Putamen (tissue), 1 donor: ENCODE measurements at regions not wholly inside any gene's neighbourhood (a gene's known extent, or its start where the extent isn't known, plus 50 kb on each side); places are given as distances from the start of the nearest gene placed in this dataset.
"Not testable (repeated sequence)": the region's sequence is repeated elsewhere in the genome, so short reads cannot be mapped to it uniquely, and the experiment has no call there.

Experiments used
- DNase-seq: peaks from one replicate; pipeline ENCODE4 v3.0.0-alpha.2; 2016; ENCODE audit warnings: low spot score

DNA sequence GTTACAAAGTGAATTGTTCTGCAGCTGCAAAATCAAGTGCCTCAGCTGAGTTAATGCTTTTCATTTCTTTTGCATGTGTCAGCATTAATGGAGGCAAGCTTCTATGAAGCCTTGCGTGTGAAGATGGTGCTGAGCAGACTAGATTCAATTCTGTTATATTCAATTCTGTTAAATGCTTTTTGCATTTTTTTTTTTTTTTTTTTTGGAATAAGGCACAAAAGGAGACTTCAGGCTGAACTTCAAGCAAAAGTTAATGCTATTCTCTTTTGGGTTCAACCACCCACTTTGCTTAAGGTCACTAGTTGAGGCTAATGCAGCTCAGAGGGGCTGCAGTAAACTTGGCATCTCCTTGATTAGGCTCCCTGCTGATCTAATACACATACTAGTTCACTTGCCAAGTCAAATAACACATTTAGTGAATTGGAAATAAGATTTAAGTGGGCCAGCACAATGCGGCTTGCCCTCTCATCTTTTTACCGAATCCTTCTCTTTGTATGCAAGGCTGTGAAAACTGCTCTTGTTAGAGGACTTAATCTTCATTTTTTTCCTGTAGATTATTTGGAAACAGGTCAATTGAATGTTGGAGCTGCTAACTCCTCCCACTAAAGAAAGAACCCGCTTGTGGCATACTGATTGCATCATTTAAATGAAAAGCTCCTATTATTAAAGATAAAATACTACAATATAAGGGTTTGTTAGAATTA lies 1020.2 kb downstream of the NR2F1-AS1 start:
- DNase-seq = no peak

DNA sequence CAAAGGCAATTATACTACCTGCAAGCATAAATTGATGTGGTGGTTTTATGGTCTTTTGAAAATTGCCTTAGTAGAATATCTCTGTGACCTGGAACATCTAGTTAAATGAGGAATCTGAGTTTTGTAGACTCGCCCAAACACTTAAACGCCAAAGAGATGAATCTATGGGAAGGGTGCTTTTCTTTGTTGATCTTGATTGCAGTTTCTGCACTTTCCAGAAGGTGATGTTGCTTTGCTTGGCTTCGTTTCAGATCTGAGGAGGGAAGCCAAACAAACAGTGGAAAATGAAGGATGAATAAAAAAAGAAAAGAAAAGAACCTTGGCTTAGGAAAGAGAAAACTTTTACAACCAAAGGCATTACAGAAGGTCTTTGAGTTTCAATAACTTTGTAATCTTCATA lies 1021.2 kb downstream of the NR2F1-AS1 start:
- no peak for DNase-seq

GRCh38 chr5:92559331-92559730 lies 1021.7 kb downstream of the NR2F1-AS1 start:
- DNase-seq = no peak

- DNase-seq = no peak
Observed at GRCh38 chr5:92556747-92557146, 1024.3 kb downstream of the NR2F1-AS1 start.

- no peak for DNase-seq
Observed at GRCh38 chr5:92554447-92555085, 1026.5 kb downstream of the NR2F1-AS1 start.

DNA sequence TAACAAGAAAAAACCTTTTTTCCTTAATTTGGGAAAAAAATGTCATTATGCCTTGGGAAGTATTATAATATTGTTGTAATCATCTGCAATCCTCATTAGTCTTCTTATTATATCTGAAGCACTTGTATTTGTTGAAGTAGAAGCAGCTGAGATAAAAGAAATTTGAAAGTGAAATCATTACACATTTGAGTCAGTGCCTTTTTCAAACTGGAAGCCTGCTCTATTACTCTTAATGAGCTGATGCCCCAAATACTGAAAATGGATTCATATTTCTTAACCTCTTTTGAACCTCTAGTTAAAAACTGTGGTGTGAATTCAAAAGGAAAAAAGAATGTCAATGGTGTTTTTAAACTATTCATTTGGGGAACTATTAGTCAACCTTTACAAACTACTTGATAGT lies 1027.7 kb downstream of the NR2F1-AS1 start:
- no peak for DNase-seq

DNA sequence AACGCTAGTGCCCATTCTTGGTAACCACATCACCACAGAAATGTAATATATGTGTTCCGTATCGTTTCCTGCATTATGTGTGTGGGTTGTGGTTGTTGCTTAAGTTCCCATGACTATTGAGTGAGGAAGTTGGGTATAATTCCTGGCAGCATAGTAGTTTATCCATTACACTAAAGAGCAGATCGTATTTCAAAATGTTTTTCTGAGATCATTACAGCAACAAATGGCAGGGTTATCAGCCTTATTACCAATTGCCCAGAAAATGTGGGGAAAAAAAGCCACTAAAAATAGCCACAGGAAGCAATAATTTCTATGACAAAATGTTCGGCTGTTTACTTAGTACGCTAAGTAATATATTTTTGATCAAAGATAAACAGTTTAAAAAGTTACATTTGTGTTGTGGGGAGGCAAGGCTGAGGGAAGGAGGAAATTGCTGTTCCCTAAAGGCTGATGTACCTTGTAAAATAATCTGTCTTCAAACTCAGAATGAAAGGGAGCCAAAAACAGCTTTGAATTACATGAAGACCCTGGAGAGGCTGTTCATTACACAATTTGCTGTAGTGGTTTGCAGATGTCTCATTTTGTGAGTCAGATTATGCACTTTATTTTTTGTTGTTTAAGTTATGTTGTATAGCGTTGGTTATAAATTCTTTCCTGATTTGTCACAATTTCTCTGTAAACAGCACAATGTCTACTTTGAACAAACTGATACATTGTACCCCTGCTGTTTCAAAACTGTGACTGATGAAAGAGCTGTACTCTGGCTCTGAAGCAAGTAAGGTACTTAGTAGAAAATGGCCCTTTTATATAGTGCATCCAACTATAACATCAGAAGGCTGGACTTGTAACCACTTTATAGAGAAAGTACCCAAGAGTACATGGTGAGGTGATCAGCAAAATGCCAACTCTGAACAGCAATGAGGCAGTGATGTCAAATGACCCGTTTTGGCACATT lies 1028.5 kb downstream of the NR2F1-AS1 start:
- no peak for DNase-seq

DNA sequence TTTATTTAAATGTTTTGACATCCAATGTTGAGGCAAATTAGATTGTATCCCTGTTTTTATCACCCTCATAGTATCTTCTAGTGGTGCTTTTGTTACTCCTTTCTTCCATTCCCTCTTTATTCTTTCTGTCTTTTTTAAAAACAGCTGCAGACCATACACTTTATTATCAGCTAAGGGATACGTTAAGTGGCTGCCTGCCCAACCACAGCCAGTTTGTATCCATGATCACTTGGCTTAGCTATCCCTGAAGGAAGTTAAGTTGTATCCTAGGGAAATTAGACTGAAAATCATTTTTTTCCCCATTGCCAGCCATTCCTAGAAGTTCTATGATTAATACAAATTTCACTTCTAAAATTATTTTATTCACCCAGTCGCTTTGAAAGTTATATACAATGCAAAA lies 1032.7 kb downstream of the NR2F1-AS1 start:
- DNase-seq = no peak

DNA sequence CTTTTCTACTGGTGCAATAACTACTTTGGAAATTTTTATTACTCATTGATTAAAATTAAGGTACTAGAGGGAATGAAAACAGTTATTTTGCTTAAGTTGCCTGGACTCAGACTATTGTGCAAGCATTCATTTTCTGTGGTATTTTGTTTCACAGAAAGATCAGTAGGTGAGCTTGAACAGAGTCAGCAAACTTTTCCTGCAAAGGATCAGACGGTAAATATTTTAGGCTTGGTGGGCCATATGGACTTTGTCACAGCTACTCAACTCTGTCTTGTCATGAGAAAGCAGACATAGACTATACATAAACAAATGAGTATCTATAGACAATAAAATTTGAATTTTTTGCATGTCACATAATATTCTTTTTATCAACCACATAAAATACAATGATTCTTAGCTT lies 1036.4 kb downstream of the NR2F1-AS1 start:
- no peak for DNase-seq

DNA sequence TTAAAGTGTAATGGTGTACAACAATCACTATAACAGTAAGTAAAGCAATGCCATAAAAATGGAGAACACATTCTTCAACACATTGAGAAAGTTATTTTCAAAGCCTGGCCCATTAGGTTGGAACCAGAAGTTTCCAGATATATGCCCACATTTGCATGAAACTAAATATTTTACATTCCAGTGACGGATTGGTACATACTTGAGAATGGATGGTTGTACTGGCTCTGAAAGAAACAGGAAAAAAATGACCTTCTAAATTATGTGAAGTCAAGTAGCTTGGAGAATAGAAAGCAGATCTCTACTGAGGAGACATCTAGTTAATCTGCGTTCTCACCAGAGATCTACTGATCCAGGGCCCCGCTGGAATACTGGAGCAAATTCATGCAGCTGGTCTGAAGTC lies 1037.0 kb downstream of the NR2F1-AS1 start:
- no peak for DNase-seq

- DNase-seq = no peak
Observed at GRCh38 chr5:92543201-92543600, 1037.8 kb downstream of the NR2F1-AS1 start.

DNA sequence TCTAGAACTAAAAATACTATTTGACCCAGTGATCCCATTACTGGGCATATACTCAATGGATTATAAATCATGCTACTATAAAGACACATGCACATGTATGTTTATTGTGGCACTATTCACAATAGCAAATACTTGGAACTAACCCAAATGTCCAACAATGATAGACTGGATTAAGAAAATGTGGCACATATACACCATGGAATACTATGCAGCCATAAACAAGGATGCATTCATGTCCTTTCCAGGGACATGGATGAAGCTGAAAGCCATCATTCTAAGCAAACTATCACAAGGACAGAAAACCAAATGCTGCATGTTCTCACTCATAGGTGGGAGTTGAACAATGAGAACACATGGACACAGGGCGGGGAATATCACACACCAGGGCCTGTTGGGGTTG lies 1039.0 kb downstream of the NR2F1-AS1 start:
- DNase-seq = not testable (repeated sequence)

DNA sequence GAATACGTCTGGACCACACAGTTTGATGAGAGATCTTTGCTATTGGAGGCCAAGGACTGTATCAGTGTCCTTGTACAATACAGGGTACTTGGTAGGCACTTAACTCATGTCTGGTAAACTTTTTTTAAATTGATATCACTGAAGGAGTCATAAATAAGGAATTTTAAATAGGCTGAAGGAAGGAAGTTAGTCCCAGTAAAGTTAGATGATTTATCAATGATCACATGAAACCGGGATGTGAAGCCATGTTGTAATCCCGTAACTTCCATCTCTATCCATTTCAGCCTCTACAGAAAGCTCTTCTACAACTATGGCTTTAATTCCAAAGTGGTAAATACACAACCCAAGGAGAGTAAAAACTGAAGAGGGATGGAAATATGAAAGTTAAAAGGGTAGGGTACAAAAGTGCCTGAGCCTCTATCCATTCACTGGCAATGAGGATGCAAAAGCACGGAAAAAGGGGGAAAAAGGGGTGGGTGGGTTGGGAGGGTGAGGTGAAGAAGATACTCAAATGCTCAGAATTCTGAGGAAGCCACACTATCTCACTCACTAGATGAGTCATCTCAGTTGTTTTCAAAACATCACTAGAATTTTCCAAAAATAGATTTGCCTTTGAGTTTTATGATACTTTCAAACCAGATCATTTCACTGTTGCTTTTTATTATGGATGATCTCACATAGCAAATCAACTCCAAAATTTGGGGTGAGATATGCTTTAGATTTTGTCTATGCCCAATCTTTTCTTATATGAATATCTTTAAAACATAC lies 1053.5 kb downstream of the NR2F1-AS1 start:
- DNase-seq = no peak

GRCh38 chr5:92525131-92525530 lies 1055.9 kb downstream of the NR2F1-AS1 start:
- DNase-seq = no peak

GRCh38 chr5:92519811-92520632 lies 1061.0 kb downstream of the NR2F1-AS1 start:
- DNase-seq = no peak

- no peak for DNase-seq
Observed at GRCh38 chr5:92518318-92518904, 1062.6 kb downstream of the NR2F1-AS1 start.

DNA sequence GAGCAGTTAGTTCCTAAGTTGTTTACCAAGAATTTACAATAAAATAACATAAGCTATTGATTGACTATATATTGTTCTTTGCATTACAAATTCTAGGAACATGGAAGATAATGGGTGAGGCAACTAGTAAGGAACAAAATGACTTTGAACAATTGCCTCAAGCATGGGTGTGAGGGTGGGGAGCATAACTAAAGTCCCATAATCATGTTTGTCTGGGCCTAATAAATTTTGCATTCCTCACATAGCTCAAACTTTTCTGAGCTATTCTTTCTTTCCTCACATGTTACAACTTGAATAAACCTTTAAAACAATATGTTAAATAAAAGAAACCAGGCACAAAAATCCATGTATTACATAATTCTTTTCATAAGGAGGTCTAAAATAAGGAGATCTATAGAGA lies 1066.1 kb downstream of the NR2F1-AS1 start:
- DNase-seq = no peak

GRCh38 chr5:92513067-92513466 lies 1068.0 kb downstream of the NR2F1-AS1 start:
- DNase-seq = no peak

DNA sequence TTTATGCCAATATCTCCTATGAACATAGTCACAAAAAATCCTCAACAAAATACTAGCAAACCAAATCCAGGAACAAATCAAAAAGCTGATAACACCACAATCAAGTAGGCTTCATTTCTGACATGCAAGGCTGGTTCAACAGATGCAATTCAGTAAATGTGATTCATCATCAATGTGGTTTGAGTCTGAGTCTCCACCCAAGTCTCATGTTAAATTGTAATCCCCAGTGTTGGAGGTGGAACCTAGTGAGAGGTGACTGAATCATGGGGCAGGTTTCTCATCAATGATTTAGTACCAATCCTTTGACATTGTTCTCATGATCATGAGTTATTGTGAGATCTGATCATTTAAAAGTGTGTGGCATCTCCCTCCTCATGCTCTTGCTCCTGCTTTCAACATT lies 1072.7 kb downstream of the NR2F1-AS1 start:
- DNase-seq = no peak

GRCh38 chr5:92505925-92506324 lies 1075.1 kb downstream of the NR2F1-AS1 start:
- no peak for DNase-seq

- DNase-seq = no peak
Observed at GRCh38 chr5:92505145-92505544, 1075.9 kb downstream of the NR2F1-AS1 start.
